T-helper 2 cell treated with Interferon-gamma antibody and Interleukin-4, amounts not matched to agents 5 μg/mL and 100 μg/mL, for 36 hours (primary cell): ENCODE measurements at regions not wholly inside any gene's neighbourhood (a gene's known extent, or its start where the extent isn't known, plus 50 kb on each side); places are given as distances from the start of the nearest gene placed in this dataset.

Experiments
- DNase-seq: peaks from one replicate; pipeline ENCODE4 v3.0.0; 2021; ENCODE audit warnings: low spot score
- H3K27ac Mint-ChIP-seq: one replicate; pipeline ENCODE4 v1.8.0; 2021; ENCODE audit warnings: mild to moderate bottlenecking, mixed read lengths
- H3K27me3 Mint-ChIP-seq: one replicate; pipeline ENCODE4 v1.8.0; 2021; ENCODE audit warnings: low read depth, mixed read lengths
- H3K36me3 Mint-ChIP-seq: one replicate; pipeline ENCODE4 v1.8.0; 2021; ENCODE audit warnings: low read depth, mixed read lengths
- H3K4me1 Mint-ChIP-seq: one replicate; pipeline ENCODE4 v1.8.0; 2021; ENCODE audit warnings: low read depth, mixed read lengths
- H3K4me3 Mint-ChIP-seq: one replicate; pipeline ENCODE4 v1.8.0; 2022; ENCODE audit warnings: mild to moderate bottlenecking, moderate library complexity, mixed read lengths
- H3K9me3 Mint-ChIP-seq: one replicate; pipeline ENCODE4 v1.8.0; 2021; ENCODE audit warnings: mixed read lengths

DNA sequence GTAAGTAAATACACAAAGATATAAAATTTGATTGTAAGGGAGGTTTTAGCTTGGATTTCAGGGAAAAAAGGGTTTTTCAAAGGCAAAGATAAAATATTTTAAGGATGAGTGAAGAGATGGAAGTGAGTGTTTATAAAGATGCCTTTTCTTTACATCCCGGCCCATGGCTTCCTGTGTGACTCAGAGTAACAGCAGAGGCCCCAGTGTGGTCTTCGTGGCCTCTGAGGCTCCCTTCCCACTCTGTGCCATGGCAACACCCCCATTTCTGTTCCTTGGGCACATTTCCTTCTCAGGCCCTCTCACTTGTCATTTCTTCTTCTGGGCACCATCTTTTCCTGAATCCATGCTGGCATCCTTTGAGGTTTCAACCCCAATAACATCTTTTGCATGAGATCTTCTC lies 92.6 kb upstream of the TMEM18 start:
- DNase-seq, result no peak
- H3K27ac Mint-ChIP-seq, result no peak overlapping the region
- H3K27me3 Mint-ChIP-seq, result no peaks in the 10 kb centered on the region
- H3K4me3 Mint-ChIP-seq, result no peak overlapping the region
- peaks cover 6% of the 10 kb centered on the region for H3K4me1 Mint-ChIP-seq
- peaks cover 12% of the 10 kb centered on the region for H3K9me3 Mint-ChIP-seq
- no peaks in the 10 kb centered on the region for H3K36me3 Mint-ChIP-seq

DNA sequence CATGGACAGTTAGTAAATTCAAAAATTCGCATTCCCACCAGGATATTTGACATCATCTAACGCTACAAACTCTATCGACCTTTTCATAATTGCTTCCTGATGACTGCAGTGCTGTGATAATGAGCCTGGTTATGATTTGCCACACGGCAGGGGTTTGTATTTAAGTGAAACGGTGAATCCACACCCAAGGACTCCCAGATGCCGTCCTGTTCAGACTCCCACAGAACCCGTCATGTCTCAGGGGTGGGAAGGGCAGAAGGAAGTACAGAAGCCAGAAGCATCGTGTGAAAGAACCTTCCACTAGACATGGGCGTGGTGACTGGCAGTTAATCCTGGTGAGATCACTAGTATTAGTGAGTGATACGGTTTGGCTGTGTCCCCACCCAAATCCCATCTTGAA lies 91.2 kb upstream of the TMEM18 start:
- no peak for DNase-seq
- no peaks in the 10 kb centered on the region for H3K27me3 Mint-ChIP-seq
- no peak overlapping the region for H3K4me3 Mint-ChIP-seq
- peaks cover 12% of the 10 kb centered on the region for H3K9me3 Mint-ChIP-seq
- no peak overlapping the region for H3K27ac Mint-ChIP-seq
- no peaks in the 10 kb centered on the region for H3K36me3 Mint-ChIP-seq
- H3K4me1 Mint-ChIP-seq, result peaks cover 6% of the 10 kb centered on the region

DNA sequence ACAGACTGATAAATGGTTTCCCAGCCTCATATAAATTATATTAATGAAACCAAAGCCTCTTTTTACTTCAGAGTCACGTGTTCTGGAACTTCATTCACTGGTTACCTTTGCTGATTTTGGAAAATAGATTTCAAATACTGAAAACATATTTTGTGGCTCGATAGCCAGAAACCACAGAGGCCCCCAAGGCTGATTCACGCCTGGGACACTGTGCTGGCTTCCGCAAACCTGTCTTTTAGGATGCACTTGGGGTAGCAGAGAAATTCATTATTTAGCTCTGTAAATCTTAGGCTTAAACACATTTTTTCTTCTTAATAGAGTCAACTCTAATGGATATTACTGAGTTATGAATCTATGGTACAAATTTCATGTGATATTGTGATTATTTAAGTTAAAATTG lies 90.7 kb upstream of the TMEM18 start:
- Mint-ChIP-seq H3K9me3 (peaks cover 12% of the 10 kb centered on the region), H3K27me3 (peaks cover 4% of the 10 kb centered on the region), H3K27ac (no peak overlapping the region), H3K36me3 (no peaks in the 10 kb centered on the region), H3K4me3 (no peak overlapping the region), H3K4me1 (peaks cover 6% of the 10 kb centered on the region)
- DNase-seq, result no peak

DNA sequence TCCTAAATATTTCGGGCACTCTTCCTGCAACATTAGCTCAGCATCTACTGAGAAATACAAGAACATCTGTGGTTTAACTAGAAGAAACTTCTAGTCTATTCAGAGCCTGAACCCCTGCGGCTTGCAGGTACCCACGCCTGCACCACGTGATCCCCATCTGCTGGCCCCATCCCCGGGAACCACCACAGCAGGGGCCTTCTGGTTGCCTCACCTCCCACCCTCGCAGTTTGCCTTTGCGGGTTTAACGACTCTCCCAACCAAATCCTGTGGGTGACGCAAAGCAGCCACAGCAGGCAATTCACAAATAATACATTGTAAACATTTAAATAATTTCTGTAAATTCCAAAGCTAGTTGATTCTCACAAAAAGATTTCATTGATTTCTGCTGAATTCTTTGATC lies 90.2 kb upstream of the TMEM18 start:
- Mint-ChIP-seq H3K27me3 (peaks cover 4% of the 10 kb centered on the region), H3K27ac (no peak overlapping the region), H3K4me1 (peaks cover 8% of the 10 kb centered on the region), H3K9me3 (peaks cover 12% of the 10 kb centered on the region), H3K36me3 (no peaks in the 10 kb centered on the region), H3K4me3 (no peak overlapping the region)
- peak; percentile 24 for DNase-seq

DNA sequence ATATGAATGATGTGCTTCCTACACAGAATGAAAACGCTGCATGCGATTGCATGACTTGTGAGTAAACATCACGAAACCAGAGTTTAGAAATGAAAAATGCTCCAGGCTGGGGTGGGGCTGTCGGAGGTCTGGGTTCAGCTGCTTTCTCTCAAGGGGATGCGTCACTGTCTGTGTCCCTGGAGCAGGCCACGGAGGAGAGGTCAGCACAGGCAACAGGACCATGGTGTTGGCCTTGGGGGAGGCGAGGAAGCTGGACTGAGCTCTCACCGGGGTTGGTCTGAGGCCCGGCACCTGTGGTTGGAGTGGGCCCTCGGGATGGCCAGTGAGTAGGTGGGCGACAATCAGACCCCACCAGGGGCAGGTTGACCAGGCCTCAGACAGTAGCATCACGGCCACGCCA lies 89.0 kb upstream of the TMEM18 start:
- H3K36me3 Mint-ChIP-seq, result no peaks in the 10 kb centered on the region
- peaks cover 12% of the 10 kb centered on the region for H3K9me3 Mint-ChIP-seq
- no peak overlapping the region for H3K27ac Mint-ChIP-seq
- H3K4me3 Mint-ChIP-seq, result no peak overlapping the region
- peaks cover 8% of the 10 kb centered on the region for H3K4me1 Mint-ChIP-seq
- peaks cover 4% of the 10 kb centered on the region for H3K27me3 Mint-ChIP-seq
- DNase-seq, result no peak

DNA sequence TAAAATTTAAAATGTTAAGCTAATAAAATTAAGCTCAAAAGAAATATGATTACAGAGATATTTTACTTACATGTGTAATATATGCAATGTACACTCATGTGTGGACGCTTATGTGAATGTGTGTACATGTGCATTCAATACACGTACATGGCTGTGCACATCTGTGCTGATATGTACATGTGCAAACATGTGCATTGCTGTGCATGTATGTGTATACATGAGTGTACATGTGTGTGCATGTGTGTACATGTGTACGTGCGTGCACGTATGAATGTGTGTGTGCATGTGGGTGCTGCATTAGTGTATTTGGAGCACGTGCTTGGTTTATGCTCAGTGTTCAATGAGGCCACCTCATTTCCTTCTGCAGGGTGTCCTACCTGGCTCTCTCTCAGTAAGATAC lies 88.2 kb upstream of the TMEM18 start:
- H3K27ac Mint-ChIP-seq, result no peak overlapping the region
- peaks cover 12% of the 10 kb centered on the region for H3K9me3 Mint-ChIP-seq
- peaks cover 8% of the 10 kb centered on the region for H3K4me1 Mint-ChIP-seq
- H3K4me3 Mint-ChIP-seq, result no peak overlapping the region
- no peaks in the 10 kb centered on the region for H3K36me3 Mint-ChIP-seq
- no peak for DNase-seq
- H3K27me3 Mint-ChIP-seq, result peaks cover 7% of the 10 kb centered on the region

DNA sequence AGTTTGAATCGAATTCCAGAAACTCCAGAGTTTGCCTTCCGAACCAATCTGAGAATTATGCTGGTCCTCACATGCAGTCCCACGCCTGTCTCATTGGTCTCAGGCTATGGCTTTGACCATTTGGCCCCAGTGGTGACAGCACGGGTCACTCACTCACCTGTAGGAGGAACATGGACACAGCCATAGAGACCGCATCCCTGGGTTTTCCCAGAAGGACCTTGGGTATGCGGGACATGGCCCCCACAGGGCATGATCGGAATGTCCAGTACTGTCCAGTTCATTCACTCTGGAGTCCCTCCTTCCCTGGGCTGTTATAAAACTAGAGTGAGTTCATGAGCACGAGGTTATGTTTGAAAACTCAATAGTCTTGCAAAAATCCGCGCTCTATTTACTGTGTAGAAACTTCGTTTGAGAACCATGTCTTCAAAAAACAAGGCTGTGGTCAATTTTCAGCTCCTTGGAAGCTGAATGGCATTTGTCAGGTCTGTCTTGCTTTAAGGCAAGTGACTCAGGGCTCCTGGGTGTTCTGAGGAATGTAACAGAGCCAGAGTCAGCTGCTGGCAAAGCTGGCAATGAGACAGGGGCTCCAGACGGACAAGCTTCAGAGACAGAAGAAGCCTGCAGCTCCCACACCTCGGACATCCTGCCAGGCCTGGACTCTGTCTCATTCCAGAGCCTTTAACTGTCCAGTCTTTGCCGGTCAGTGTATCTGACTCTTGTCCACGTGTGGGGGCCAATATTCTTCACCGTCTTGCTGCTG lies 86.7 kb upstream of the TMEM18 start:
- Mint-ChIP-seq H3K27ac (no peak overlapping the region), H3K4me1 (peaks cover 1% of the 10 kb centered on the region), H3K4me3 (no peak overlapping the region), H3K9me3 (peaks cover 8% of the 10 kb centered on the region), H3K27me3 (peaks cover 7% of the 10 kb centered on the region), H3K36me3 (no peaks in the 10 kb centered on the region)
- no peak for DNase-seq

DNA sequence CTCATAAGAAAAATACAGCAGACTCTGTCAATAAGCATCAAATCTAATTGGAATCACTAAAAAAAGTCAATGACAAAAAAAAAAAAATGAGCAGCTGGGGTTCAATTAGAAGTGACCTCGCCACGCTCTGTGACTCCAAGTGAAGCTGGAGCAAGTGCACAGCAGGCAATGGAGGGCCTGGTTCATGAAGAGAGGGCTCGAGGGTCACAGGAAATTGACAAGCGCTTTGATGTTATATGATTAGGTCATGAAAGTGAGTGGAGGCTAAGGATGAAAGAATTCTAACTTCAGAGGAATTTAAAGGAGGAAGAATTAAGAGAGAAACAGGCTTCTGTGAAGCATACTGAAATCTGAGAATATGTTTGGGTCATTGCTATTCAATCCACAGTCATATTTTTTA lies 85.4 kb upstream of the TMEM18 start:
- Mint-ChIP-seq H3K9me3 (no peaks in the 10 kb centered on the region), H3K36me3 (no peaks in the 10 kb centered on the region), H3K27ac (no peak overlapping the region), H3K4me1 (peaks cover 1% of the 10 kb centered on the region), H3K4me3 (no peak overlapping the region), H3K27me3 (peaks cover 7% of the 10 kb centered on the region)
- no peak for DNase-seq

DNA sequence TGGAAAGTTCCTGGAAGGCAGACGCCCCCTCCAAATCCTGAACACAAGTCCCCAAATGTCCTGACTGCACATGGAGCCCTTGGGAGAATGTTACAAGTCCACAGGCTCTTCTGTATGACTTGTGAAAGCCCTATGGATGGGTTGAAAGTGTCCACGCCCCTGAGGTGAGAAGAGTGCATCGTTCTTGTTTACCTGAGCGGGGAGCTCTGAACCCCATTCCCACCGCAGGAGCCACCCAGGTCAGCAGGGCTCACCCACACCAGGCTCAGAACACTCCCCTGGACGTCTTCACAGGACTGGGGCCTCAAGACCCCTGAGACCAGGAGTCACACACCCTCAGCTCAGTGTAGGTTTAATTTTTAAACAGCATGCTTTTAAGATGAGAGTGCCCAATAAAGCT lies 84.2 kb upstream of the TMEM18 start:
- no peaks in the 10 kb centered on the region for H3K36me3 Mint-ChIP-seq
- peaks cover 12% of the 10 kb centered on the region for H3K27me3 Mint-ChIP-seq
- H3K4me1 Mint-ChIP-seq, result peaks cover 1% of the 10 kb centered on the region
- H3K4me3 Mint-ChIP-seq, result no peak overlapping the region
- no peaks in the 10 kb centered on the region for H3K9me3 Mint-ChIP-seq
- no peak overlapping the region for H3K27ac Mint-ChIP-seq
- DNase-seq, result no peak

DNA sequence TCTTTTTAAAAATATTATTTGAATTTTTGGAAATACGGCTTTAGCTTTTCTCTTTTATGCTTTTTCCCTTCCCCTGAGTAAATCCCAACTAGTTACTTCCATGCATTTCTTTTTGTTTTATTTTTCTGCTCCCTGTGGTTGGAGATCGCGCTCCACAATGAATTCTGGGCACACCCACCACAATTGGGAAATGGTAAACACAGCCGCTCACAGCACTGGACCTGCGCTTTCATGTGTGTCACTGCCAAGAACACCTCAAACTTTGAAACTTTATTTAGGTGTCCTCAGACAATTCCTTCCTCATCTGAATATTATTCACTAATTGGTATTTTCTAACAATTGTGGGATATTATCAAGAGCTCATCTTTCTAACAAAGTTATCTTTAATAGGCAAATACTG lies 82.8 kb upstream of the TMEM18 start:
- Mint-ChIP-seq H3K4me3 (no peak overlapping the region), H3K9me3 (no peaks in the 10 kb centered on the region), H3K36me3 (no peaks in the 10 kb centered on the region)

DNA sequence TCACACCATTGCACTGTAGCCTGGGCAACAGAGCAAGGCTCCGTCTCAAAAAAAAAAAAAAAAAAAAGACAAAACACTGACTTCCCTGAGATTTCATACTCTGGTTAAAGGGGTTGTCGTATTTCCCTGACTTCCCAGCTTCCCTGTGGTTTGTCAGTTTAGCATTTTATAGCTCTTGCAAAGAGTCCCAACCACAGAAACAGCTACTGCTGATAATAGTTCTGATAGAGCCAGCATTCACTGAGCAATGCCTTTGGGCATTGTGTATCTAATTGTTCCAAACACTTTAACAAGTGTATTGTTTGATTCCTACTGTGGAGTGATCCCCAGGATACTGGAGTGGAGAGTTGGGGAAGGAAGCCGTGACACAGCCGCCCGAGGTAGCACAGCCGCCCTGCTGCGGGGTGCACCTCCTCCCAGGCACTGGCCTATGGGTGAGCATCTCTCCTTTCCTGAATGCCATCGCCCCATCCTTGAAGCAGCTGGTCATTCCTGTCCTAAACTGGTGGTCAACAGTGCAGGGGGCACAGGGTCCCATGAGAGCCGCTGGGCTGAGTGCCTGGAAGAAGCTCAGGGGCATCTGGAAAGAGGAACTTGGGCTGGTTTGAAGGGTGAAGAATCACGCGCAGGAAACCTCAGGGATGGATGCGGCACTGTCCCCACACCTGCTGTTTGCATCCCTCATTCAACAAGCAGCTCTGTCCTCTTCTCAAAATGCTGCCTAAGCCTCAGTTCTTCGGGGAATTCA lies 81.0 kb upstream of the TMEM18 start:
- H3K9me3 Mint-ChIP-seq, result no peaks in the 10 kb centered on the region
- H3K27ac Mint-ChIP-seq, result no peak overlapping the region
- peaks cover 1% of the 10 kb centered on the region for H3K4me1 Mint-ChIP-seq
- H3K27me3 Mint-ChIP-seq, result peaks cover 12% of the 10 kb centered on the region
- DNase-seq, result no peak
- H3K4me3 Mint-ChIP-seq, result no peak overlapping the region
- H3K36me3 Mint-ChIP-seq, result no peaks in the 10 kb centered on the region

More for the DNA sequence above, 82.8 kb upstream of the TMEM18 start:
- no peak overlapping the region for H3K27ac Mint-ChIP-seq
- peaks cover 1% of the 10 kb centered on the region for H3K4me1 Mint-ChIP-seq
- H3K27me3 Mint-ChIP-seq, result peaks cover 12% of the 10 kb centered on the region
- no peak for DNase-seq

DNA sequence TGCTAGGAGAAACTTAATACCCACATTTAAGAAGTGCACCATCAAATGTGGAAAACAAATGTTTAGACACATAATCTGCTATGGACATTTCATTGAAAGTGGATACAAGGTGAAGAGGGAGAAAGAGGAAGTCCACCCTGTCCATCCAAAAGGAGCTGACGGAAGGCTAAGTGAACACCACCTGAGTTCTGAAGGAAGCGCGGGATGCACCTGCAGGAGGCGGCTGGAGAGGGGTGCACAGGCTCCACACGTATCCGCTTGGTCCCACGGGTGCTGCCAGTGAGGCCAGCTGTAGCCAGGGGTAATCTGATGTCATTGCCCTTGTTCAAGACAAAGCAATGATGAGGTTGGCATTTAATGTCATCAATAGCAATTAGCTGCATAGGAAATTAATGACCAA lies 75.9 kb upstream of the TMEM18 start:
- H3K27me3 Mint-ChIP-seq, result peaks cover 6% of the 10 kb centered on the region

DNA sequence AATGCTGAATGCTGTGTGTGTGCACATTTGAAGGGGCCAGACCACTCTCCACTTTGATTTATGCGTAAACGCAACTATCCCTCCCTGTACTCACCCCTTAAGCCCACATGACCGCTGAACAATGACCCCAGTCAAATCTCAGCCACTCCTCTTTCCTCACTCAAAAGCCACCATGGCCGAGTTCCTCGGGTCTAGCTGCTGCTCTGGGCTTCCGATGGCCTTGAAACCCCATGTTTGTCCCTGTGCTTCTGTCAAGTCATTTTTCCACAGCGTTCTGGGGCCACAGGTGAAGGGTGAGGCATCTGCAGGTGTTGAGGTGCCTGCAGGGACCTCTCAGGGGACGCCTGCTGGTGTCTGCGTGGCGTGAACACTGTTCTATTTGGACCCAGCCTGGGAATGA lies 74.3 kb upstream of the TMEM18 start:
- H3K4me1 Mint-ChIP-seq, result no peaks in the 10 kb centered on the region
- no peak for DNase-seq
- H3K27ac Mint-ChIP-seq, result no peak overlapping the region
- H3K36me3 Mint-ChIP-seq, result no peaks in the 10 kb centered on the region
- H3K4me3 Mint-ChIP-seq, result no peak overlapping the region
- no peaks in the 10 kb centered on the region for H3K9me3 Mint-ChIP-seq
- peaks cover 4% of the 10 kb centered on the region for H3K27me3 Mint-ChIP-seq

More for the DNA sequence above, 75.9 kb upstream of the TMEM18 start:
- Mint-ChIP-seq H3K4me1 (no peaks in the 10 kb centered on the region), H3K27ac (no peak overlapping the region), H3K9me3 (no peaks in the 10 kb centered on the region), H3K36me3 (no peaks in the 10 kb centered on the region), H3K4me3 (no peak overlapping the region)
- no peak for DNase-seq

DNA sequence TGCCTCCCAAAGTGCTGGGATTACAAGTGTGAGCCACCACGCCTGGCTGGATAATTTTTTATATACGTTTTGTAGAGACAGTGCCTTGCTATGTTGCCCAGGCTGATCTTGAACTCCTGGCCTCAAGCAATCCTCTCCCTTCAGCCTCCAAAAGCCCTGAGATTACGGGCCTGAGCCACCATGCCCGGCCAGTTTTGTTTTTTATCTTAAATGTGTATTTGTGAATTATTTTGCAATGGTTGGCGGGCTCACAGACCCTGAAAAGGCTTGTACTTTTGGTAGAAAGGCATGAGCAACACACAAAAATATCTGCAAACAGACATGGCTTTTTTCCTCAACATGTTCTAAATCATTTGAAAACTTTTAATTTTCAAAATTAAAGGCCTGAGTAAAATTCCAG lies 73.4 kb upstream of the TMEM18 start:
- Mint-ChIP-seq H3K9me3 (no peaks in the 10 kb centered on the region), H3K4me3 (no peak overlapping the region), H3K27me3 (peaks cover 4% of the 10 kb centered on the region), H3K36me3 (no peaks in the 10 kb centered on the region), H3K4me1 (no peaks in the 10 kb centered on the region), H3K27ac (no peak overlapping the region)
- no peak for DNase-seq
